OCI-M2 (cell line): ENCODE measurements at regions not wholly inside any gene's neighbourhood (a gene's known extent, or its start where the extent isn't known, plus 50 kb on each side); places are given as distances from the start of the nearest gene placed in this dataset.

Source experiments
- DNase-seq: peaks from one replicate; lab custom pipeline; 2025; ENCODE audit not compliant: unreplicated experiment; lab: John Stamatoyannopoulos, UW

GRCh38 chr1:55650444-55650843, 435.3 kb upstream of the USP24 start:
- no peak for DNase-seq

GRCh38 chr1:55646181-55646580, 431.0 kb upstream of the USP24 start:
- no peak for DNase-seq

GRCh38 chr1:55645270-55645669, 430.1 kb upstream of the USP24 start:
- DNase-seq: no peak

GRCh38 chr1:55641947-55642346, 426.8 kb upstream of the USP24 start:
- DNase-seq: no peak

- DNase-seq: no peak
Observed at GRCh38 chr1:55640708-55641473, 425.7 kb upstream of the USP24 start.

- DNase-seq: no peak
Observed at GRCh38 chr1:55639526-55639925, 424.4 kb upstream of the USP24 start.

GRCh38 chr1:55639051-55639450, 423.9 kb upstream of the USP24 start:
- no peak for DNase-seq

GRCh38 chr1:55636696-55637095, 421.5 kb upstream of the USP24 start:
- no peak for DNase-seq

- DNase-seq: no peak
Observed at GRCh38 chr1:55635856-55636255, 420.7 kb upstream of the USP24 start.

GRCh38 chr1:55634516-55634915, 419.4 kb upstream of the USP24 start:
- no peak for DNase-seq

GRCh38 chr1:55632906-55633305, 417.7 kb upstream of the USP24 start:
- DNase-seq: no peak

GRCh38 chr1:55632058-55632457, 416.9 kb upstream of the USP24 start:
- DNase-seq: no peak

GRCh38 chr1:55631509-55631908, 416.3 kb upstream of the USP24 start:
- no peak for DNase-seq

GRCh38 chr1:55626326-55626725, 411.2 kb upstream of the USP24 start:
- no peak for DNase-seq

- DNase-seq: no peak
Observed at GRCh38 chr1:55624766-55625165, 409.6 kb upstream of the USP24 start.

- no peak for DNase-seq
Observed at GRCh38 chr1:55623311-55623710, 408.1 kb upstream of the USP24 start.

- no peak for DNase-seq
Observed at GRCh38 chr1:55622074-55622473, 406.9 kb upstream of the USP24 start.

GRCh38 chr1:55618199-55618598, 403.0 kb upstream of the USP24 start:
- no peak for DNase-seq

- no peak for DNase-seq
Observed at GRCh38 chr1:55617288-55617982, 402.3 kb upstream of the USP24 start.

GRCh38 chr1:55612988-55613387, 397.8 kb upstream of the USP24 start:
- no peak for DNase-seq

GRCh38 chr1:55611123-55611522, 396.0 kb upstream of the USP24 start:
- DNase-seq: no peak

GRCh38 chr1:55610203-55610602, 395.0 kb upstream of the USP24 start:
- DNase-seq: no peak

GRCh38 chr1:55609630-55610029, 394.5 kb upstream of the USP24 start:
- no peak for DNase-seq
